ENCODE measurements at regions not wholly inside any gene's neighbourhood (a gene's known extent, or its start where the extent isn't known, plus 50 kb on each side); places are given as distances from the start of the nearest gene placed in this dataset.
"Not testable (repeated sequence)": the region's sequence is repeated elsewhere in the genome, so short reads cannot be mapped to it uniquely, and the experiment has no call there.

DNA sequence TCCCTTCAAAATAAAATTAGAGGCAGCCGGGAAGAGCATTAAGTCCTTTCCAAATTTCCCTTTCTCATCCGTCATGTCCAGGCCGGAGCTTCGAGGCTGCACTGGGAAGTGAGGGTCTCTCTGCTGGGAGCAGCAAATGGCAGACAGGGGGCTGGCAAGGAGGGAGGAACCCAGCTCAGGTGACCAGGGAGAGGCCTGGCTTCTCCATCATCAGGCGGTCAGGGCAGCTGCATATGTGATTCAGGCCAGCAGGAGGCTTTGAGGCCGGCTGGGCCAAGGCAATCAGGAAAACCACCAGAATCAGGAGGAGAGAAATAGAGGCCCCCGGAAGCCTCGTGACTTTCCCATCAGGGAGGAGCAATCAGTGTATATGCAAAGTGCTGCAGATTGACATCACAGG, 85.0 kb upstream of the RPL38 start:
- no peak for DNase-seq (ENCODE audit: low spot score)

DNA sequence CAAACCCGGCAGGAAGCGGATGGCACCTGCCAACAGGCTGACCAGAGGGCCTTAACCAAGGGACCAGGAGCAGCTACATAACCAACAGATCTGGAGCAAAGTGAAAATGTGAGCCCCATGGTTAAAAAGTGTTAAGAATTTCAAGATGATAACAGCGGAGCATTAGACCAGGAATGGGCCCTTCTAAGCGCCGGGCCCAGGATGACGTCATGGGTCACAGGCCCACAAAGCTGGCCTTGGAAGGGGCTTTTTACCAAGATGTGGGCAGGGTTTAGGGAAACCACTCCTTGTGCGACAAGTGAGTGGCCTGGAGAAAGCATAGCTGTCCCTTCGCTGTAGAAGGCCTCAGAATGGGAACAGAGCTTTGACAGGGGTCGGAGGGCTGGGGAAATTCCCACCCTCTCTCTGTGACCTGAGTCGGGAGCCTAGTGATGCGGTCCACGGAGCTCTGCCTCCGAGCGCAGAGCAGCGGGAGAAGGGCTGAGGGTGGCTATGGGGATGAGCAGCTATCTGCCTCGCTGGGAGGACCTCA, 84.4 kb upstream of the RPL38 start:
- DNase-seq (ENCODE audit: low spot score): no peak

DNA sequence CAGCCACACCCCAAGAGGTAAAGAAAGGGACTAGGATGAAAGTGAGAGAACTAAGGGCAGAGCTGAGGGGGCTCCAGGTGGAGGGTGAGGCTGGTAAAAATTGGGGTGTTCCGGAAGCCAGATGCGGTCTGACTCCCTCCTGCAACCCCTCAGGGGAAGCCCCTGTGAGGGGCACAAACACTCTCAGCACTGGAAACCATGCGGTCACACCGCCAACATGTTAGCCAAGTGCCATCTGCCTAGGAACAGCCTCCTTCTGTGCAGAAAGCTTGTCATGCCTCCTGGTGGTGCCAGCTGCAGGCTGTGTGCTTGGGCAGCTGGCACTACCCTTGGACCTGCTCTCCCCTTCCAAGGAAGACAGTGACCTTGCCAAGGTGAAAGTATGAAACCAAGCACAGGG, 83.5 kb upstream of the RPL38 start:
- no peak for DNase-seq (ENCODE audit: low spot score)

DNA sequence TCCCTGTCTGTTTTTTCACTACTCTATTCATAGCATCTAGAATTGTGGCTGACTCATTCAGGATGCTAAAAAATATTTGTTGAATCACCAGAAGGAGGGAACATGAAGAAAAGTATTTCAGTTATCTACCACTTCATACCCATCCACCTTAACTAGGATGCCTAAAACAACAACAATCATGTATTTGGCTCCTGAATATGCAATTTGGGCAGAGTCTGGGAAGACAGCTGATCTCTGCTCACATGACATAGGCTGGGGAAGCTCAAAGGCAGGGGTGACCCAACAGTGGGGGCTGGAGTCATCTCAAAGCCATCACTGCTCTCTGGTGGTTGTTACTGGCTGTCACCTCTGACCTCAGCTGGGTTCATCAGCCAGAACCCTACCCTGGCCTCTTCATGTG, 80.1 kb upstream of the RPL38 start:
- DNase-seq (ENCODE audit: low spot score): no peak

DNA sequence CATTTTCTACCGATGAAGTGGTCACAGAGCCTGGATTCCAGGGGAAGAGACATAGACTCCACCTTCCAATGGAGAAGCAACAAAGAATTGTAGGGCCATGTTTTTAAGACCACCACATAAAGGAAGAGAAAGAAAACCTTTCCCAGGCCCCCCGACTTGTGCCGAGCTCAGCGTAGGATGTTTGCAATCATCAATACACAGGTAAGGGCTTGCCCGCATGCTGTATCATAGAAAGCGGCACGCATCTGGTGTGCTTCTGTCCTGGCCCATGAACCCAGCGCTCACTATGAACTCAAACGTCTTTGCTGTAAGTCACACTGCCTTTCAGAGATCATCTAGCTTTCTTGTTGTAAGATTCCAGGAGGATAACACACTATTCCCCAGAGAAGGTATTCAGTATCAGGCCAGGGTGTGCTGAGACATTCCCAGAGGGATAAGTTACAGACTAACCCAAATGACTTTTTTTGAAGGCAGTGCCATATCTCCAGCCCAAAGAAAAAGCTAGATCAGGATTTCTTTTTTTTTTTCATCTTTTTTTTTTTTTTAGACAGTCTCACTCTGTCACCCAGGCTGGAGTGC, 79.5 kb upstream of the RPL38 start:
- no peak for DNase-seq (ENCODE audit: low spot score)

DNA sequence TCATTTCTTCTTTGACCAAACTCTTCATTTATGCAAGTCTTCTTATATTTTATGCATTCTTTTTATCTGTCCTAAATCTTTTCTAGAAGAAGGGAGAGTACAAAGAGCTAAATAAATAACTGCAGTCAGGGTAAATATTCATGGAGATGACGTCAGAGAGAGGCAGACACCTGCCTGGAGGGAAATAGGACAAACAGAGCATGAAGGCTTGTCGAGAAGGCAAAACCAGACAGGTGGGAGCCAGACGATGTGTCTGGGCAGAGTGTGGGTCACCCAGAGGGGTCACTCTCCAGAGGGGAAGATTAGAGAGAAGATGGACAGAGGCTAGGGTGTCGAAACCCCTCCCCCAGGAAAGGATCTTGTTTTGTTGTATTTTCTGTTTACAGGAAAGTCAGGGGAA, 78.3 kb upstream of the RPL38 start:
- DNase-seq (ENCODE audit: low spot score): no peak

DNA sequence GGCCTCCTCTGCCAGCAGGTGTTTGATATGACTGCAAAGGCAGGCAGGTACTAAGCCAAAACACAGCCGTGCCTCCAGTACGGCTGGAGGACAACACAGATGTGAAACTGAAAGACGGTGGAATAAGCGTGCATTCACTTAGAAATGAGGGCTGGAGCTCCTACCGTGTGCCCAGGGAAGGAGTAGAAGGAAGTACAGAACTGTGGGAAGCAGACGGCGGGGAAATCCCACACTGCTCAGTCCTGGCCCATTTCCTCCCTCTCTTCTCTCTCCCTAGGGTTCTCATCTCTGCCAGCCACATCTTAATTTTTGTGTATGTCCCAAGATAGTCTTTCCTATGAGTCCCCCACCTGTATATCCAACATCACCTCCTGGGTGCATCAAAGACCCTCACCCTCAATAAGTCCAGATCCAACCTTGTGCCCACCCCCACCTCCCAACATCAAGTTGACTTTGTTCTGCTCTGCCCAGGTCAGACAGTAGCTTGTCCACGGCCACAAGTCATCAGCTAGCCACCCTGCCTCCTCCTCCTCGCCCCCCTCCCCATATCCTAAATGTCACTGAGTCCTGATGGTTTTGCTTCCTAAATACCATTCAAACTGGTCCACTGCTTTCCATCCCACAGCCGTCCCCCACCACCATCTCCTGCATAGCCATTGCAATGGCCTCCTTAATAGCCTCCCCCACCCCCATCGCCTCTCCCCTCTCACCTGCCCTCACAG, 77.1 kb upstream of the RPL38 start:
- no peak for DNase-seq (ENCODE audit: low spot score)

DNA sequence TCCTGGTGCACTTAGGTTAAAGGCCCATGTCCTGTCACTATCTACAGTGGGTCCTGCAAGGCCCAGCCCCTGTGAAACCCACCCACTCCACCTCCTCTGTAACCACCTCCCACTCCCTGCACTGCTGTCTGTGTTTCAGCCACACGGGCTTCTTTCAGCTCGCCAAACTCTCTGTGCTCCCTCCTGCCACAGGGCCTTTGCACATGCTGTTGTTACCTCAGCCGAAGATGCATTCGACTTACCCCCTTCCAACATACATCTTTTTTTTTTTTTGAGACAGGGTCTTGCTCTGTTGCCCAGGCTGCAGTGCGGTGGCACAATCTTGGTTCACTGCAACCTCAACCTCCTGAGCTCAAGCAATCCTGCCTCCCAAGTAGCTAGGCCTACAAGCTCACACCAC, 76.5 kb upstream of the RPL38 start:
- no peak for DNase-seq (ENCODE audit: low spot score)

DNA sequence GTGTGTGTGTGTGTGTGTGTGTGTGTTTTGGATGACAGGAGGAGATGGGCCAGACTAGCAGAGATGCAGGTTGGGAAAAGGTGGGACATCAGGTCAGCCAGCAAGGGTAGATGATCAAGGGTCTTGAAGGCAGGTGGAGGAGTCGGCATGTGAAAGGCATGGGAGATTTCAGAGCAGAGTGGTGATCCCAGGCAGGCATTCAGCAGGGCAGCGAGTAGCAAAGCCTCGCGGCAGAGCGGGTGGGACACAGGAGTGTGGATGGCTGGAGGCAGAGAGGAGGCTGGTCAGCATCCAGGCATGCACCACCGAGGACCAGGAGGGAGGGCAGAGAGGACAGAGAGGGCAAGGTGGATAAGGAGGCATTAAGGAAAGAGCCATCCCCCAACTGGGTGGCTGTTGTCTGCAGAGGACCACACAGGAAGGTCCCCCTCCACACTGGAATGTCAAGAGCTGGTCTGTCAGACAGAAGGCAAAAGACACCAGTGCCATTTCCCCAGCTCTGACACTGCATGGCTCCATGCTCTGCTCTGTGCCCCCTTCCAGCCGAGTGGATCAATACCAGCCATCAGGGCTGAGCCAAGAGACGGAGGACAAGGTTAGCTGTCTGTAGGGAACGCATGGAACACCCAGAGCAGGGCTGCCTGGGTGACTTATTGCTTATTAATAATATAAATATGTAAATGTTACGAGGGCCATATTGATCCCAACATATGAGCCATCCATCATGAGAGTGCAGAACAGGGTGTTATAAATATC, 74.8 kb upstream of the RPL38 start:
- no peak for DNase-seq (ENCODE audit: low spot score)

DNA sequence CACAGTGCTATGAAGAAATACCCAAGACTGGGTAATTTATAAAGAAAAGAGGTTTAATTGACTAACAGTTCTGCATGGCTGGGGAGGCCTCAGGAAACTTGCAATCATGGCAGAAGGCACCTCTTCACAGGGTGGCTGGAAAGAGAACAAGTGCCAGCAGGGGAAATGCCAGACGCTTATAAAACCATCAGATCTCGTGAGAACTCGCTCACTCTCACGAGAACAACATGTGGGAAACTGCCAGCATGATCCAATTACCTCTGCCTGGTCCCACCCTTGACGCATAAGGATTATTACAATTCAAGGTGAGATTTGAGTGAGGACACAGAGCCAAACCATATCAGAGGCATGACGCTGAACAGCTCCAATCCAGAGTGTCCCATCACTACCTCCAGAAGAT, 73.7 kb upstream of the RPL38 start:
- not testable (repeated sequence) for DNase-seq (ENCODE audit: low spot score)

DNA sequence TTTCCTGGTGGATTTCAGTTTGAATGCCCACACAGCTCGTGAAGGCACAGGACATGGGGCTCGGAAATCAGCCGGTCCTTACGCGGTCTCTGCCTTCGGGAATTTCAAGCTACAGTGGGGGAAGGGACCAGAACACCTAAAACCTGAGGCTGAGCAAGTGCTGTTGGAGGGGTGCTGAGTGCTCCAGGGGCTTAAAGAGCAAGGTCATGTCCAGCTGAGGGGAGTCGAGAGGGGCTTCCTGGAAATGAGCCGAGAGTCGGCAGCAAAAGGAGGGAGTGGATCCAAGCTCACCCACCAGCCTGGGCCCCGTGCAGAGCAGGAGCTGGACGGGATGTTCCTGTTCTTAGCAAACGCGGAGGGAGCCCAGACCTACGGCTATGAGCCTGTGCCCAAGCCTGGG, 73.2 kb upstream of the RPL38 start:
- DNase-seq (ENCODE audit: low spot score): no peak

DNA sequence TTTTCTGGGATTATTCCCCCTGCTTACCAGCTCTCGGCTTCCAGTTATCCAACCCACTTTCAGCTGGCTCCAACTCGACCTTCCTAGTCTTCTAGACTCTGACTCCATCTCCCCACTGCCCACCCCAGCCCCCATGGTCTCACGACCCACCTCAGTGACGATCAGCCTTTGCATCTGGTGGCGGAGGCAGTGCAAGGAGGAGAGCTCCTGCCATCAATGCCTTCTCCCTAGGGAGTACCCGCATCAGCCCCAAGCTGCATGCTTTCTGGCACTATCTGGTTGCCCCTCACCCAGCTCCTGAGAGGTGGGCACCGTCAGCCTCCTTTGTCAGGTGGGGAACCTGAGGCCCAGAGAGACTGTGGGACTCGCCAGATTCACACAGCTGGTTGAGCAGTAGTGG, 72.6 kb upstream of the RPL38 start:
- no peak for DNase-seq (ENCODE audit: low spot score)

DNA sequence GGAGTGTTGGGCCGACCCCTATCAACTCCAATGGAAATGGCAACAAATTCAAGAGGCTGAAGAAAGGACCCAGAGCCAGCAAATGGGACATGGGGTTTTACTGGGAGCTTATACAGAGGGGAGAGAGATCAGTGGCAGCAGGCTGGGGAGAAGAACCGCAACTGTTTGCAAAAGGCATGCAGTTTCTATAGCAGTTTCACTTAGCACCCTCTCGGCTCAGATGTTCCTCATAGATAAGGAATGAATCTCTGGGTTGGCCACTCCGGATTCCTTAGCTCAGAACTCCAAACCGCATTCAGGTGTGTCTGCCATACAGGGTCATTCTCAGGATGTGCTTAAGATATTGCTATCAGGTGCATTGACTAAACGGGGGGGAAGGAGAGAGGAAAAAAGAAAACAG, 71.1 kb upstream of the RPL38 start:
- DNase-seq (ENCODE audit: low spot score): no peak

DNA sequence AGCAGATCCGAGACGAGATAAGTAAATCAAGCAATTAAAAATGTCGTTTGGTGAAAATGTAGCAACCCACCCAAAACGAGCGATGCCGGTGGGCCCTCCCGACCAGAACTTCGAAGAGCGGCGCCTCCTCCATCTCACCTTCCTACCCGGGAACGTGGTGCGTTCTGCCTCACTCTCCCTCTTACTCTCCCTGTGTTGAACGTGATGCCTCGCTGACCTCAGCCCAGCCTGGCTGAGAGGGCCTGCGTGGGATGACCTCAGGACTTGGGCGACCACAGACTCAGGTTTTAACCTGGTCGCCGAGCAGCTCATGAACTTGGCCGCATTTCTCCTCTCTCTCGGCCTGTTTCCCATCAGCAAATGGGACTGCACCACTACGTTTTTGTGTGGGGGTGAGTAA, 69.7 kb upstream of the RPL38 start:
- no peak for DNase-seq (ENCODE audit: low spot score)

DNA sequence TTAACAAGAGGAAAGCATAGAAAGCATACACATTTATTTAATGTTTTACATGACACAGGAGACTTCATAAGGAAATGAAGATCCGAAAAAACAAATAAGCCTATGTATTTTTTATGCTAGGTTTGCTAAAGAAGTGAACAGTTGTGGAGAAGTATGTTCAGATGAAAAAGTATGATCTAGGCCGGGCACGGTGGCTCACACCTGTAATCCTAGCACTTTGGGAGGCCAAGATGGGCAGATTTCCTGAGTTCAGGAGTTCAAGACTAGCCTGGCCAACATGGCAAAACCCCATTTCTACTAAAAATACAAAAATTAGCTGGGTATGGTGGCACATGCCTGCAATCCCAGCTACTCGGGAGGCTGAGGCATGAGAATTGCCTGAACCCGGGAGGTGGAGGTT, 69.2 kb upstream of the RPL38 start:
- not testable (repeated sequence) for DNase-seq (ENCODE audit: low spot score)

DNA sequence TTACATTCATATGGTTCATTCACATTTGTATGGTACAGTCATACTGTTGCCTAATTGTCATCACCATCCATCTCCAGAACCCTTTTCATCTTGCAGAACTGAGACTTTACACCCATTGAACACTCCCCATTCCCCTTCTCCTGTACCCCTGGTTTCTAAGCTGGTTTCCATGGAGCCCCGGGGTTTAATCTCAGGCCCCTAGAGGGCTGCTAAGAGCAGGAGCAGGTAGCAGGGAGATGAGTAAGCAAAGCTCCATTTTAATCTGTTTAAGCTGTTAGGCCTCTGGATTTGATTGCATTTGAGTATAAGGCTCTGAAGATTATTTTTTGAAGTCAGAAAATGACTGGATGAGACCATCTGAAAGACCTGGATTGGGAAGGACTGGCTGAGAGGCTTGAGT, 68.5 kb upstream of the RPL38 start:
- no peak for DNase-seq (ENCODE audit: low spot score)

DNA sequence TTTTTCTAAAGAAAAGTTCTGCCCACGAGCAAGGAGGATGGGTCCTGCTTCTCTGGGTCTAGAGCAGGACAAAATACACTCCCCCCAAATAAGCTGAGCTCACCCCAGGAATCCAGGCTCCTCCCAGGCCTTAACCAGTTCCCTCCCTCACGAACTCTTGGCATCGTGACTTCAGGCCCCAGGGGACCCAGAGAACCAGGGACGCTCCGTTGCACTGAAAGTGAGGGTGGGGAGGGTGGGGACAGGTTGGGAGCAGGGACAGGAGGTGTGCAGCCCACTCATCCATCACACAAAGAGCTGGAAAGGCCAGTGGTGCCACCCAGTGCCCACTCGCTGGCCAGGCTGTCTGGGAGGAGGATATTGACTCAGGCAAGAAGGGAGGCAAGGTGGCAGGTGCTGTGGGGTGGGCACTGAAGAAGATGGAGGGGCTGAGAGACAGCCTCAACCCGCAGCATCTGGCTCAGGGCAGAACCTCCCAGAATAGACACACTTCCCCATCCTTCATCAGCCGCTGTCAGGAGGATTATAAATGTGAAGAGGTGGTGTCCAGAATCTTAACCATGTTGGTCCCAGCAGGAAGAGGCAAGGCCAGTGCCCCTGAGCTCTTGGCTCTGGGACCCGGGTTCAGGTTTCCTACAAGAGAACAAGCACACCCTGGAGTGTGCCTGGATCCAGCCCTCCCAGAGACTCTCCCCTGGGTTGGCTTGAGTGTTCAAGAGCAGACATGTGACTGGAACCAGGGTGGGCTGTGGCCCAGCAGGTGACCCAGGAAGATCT, 67.9 kb upstream of the RPL38 start:
- no peak for DNase-seq (ENCODE audit: low spot score)

DNA sequence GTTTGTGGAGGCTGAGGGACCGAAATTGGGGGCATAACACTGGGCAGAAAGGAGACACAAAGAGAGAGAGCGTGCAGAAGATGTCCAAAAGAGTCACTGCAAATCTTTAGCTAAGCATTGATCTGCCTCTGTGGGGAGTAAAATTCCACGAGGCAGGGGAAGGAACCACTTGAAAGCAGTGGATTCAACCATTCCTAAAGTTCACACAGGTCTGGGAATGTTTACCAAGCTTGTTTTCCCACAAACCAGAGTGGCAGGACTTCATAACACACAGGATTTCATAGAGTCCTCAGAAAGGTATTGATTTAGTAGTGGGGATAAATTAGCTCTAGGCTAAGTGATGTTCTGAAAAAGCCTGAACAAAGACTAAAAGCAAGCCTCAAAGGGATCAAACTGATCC, 66.1 kb upstream of the RPL38 start:
- DNase-seq (ENCODE audit: low spot score): no peak

DNA sequence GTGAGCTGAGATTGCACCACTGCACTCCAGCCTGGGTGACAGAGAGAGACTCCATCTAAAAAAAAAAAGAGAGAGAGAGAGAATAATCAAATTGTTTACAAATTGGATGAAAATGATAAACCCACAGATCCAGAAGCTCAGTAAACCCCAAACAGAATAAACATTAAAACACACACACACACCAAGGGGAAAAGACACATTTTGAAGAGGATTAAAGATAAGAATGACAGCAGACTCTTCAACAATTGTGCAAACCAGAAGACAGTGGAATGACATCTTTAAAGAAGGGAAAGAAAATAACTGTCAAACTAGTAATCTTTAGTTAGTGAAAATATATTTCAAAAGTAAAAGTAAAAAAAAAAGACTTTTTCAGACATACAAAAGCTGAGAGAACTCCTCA, 64.4 kb upstream of the RPL38 start:
- no peak for DNase-seq (ENCODE audit: low spot score)

DNA sequence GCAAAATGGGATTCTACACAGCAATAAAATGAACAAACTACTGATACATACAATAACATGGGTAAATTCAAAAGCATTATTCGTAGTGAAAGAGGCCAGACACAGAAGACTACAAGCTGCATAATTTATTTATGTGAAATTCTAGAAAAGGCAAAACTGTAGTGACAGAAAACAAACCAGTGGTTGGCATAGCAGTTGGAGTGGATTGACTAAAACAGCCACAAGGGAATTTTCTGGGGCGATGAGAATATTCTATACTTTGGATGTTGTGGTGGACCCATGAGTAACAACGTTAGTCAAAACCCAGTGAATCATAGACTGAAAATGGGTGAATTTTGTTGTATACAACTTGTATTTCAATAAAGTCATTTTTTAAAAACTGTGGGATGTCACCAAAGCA, 63.2 kb upstream of the RPL38 start:
- no peak for DNase-seq (ENCODE audit: low spot score)

DNA sequence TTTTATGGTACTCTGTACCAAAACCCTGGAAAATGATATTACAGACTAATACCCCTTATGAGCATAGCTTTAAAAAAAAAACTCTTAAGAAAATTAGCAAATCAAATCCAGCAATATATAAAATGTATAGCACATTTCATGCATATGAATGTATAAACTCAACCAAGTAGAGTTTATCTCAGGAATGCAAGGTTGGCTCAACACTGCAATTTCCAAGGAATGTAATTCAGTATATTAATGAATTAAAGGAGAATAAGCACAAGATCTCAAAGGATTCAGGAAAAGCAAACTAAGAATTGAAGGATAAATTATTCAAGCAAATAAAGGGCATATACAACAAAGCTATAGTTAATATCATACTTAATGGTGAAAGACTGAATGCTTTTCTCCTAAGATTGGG, 61.9 kb upstream of the RPL38 start:
- DNase-seq (ENCODE audit: low spot score): no peak

DNA sequence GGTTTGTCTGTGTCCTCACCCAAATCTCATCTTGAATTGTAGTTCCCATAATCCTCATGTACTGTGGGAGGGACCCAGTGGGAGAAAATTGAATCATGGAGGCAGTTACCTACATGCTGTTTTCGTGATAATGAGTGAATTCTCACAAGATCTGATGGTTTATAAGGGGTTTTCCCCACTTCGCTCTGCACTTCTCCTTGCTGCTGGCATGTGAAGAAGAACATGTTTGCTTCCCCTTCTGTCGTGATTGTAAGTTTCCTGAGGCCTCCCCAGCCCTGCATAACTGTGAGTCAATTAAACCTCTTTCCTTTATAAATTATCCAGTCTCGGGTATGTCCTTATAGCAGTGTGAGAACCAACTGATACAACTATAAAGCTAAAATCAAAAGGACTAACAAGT, 60.2 kb upstream of the RPL38 start:
- DNase-seq (ENCODE audit: low spot score): not testable (repeated sequence)

DNA sequence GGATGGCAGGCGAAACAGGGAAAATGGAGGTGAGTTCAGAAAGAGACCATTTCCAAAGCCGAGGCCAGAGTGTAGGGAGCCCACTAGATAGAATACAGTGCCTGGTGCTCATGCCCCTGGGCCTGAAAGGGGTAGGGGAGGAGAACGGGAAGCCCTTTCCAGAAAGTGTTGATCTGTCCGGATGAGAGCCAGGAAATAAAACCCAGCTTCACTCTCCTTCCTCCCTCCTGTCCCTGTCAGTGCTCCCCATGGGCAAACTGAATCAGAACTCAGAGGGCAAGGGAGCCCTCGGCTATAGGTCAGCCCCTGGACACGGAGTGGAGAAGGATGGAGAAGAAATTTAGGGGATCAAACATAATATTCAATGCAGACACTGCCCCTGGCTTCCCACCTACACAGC, 57.7 kb upstream of the RPL38 start:
- no peak for DNase-seq (ENCODE audit: low spot score)
